ENCODE measurements at regions not wholly inside any gene's neighbourhood (a gene's known extent, or its start where the extent isn't known, plus 50 kb on each side); places are given as distances from the start of the nearest gene placed in this dataset.

DNA sequence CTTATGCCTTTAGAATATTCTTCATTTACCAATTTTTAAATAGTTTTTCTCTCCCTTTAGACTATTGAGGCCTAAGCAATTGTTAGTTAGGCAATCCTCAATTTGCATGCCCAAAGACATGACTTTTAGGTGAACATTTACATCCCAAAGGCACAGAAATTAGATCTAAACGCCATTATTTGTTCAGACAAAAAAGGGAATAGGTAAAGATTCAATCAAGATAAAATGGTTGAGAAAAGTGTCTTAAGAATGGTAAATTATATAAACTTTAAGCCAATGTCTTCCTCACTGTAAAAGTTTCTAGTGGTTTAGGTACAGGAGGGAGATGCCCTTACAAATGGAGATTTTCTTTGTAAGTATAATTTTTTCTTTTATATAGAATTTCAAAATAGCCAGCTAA, 50.2 kb upstream of the MME start:
- DNase-seq (ENCODE audit: low read depth, low spot score) = no peak

- DNase-seq (ENCODE audit: low read depth, low spot score) = peak; percentile 59
Observed at GRCh38 chr3:155026999-155027591, 53.0 kb upstream of the MME start.

DNA sequence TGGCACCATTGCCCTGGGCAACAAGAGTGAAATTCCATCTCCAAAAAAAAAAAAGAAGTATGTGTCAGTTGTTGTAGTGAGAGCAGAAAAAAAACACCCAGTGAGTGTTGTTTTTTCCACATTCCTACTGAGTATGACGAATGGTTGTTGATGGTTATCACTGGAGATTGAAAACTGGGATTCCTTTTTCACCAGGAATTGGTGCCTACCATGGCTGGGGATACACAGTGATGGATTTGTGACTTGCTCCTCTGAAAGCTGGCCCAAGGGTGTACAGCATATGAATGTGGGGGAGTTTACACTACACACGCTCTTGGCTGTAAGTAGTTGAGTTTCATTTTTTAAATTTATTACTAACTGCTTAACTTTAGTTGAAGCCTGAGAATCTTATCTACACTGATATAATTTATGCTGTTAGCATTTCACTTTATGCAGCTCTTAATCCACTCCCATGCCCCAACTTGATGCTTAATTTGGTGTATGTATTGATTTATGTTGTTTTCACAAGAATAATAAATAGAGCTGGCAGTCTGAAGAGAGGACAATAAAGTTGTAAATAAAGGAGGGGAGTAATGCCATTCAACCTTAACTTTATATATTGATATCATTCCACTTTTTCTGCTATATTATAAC, 56.0 kb upstream of the MME start:
- DNase-seq (ENCODE audit: low read depth, low spot score) = no peak

- no peak for DNase-seq (ENCODE audit: low read depth, low spot score)
Observed at GRCh38 chr3:155022896-155023295, 57.2 kb upstream of the MME start.

DNA sequence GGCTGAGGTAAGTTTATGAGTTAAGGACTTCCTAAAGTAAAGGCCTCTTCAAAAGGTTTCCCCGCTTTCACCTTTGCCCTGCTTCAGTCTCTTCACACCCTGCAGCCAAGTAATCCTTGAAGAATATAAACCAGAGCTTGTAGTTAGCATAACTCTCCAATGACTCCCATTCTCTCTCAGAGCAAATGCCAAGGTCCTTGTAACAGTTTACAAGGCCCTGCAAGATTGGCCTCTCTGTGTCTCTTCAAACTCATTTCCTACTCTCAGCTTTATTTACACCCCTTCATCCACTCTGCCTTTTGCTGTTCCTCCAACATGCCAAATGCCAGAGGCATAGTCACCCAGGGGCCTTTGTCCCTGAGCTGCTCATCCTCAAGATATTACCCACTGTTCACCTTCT, 60.5 kb upstream of the MME start:
- peak; percentile 65 for DNase-seq (ENCODE audit: low read depth, low spot score)

DNA sequence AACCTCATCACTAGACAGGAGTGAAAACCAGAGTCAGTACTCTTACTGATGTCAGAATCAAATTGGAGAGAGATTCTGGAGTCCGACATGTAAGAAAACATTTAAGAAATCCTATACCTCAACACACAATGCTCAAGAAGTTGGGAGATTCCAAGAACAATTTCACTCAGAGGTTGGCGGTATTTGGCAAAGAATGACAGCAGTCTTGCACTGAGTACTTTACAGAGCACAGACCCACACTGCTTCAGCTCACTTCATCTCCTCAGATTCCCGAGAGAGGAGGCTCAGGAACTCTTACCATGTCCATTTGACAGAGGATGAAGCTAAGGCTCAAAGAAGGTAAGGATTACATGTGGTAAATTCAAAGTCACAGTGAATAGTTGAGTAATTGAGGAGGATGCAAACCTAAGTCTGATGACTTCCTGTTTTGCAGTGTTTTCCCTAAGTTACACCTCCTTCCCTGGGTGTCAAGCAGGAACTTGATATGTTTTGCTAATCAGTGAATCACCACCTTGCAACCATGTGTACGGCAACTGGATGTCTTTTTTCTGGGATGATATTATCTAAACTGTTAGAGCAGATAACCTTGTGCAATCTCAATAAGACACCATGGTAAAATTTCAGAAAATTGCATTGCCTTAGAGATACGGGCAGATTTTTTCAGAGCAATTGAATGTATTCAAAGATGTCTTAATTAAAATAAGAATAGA, 61.3 kb upstream of the MME start:
- DNase-seq (ENCODE audit: low read depth, low spot score) = no peak

GRCh38 chr3:155015776-155016436, 64.2 kb upstream of the MME start:
- DNase-seq (ENCODE audit: low read depth, low spot score) = no peak

DNA sequence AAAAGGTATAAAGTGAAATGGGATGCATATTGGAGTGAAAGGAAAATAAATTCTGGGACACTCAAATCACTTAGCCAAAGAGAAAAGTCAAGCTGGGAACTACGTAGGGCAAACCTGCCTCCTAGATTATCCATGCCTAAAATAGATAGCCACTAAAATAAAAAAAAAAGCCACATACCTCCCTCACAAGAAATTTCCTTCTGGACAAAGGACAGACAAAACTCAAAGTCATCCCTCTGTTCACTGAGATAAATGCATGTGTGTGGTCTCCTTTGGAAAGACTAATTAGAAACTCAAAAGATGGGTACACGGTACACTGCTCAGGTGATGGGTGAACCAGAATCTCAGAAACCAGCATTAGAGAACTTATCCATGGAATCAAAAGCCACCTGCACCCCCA, 65.2 kb upstream of the MME start:
- no peak for DNase-seq (ENCODE audit: low read depth, low spot score)

DNA sequence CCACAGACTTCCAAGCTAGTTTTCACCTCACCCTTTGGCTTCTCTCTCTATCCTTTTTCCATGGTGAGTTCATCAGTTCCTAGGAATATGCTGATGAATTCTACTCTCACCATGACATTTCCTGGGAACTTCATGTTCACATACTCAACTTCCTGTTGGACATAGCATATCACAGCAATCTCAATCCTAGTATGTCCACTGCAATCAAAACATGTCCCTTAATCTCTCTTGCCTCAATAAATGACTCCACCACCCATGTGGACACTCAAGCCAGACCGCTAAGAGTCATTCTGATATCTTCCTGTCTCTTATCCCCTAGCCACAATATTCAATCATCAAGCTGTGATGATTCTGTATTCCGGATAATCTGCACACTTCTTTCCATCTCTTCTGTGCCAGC, 66.7 kb upstream of the MME start:
- no peak for DNase-seq (ENCODE audit: low read depth, low spot score)

GRCh38 chr3:155012584-155012983, 67.5 kb upstream of the MME start:
- no peak for DNase-seq (ENCODE audit: low read depth, low spot score)

DNA sequence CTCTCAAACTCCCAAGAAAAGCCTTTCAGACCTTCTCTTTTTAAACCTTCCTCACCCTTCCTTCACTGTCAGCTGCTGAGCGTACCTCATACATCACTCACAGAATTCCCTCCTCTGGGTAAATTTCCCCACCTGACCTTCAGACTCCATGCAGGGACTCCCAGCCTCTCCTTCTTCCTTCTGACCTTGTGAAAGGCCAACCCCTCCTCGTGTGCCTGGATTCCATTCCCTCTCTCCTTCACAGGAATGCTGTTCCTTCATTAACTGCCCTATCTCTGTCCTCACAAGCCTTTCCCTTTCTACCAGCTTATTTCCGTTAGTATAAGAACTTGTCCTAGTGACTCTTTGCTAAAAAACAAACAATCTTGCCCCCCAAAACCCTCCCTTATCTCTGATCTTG, 69.7 kb upstream of the MME start:
- no peak for DNase-seq (ENCODE audit: low read depth, low spot score)

GRCh38 chr3:155009217-155009616, 70.9 kb upstream of the MME start:
- DNase-seq (ENCODE audit: low read depth, low spot score) = no peak

DNA sequence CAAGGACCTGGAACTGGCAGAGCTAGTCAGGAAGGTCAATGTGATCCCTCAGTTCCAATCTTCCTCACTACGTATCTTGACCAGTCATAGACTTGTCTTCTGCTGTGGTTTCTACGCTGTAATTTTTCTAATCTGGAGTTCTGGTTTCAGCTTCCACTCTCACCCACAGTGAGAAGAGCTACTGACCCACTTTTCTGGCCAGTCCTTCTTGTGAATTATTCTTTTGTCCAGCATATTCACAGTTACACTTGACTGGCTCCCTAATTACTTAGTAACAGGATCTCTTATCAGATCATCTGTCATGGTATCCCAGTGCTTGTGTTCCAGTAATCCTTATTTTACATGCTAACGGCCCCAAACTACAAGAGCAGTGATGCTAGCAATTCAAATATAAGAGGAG, 72.4 kb upstream of the MME start:
- DNase-seq (ENCODE audit: low read depth, low spot score) = no peak

GRCh38 chr3:155001289-155002010, 78.7 kb upstream of the MME start:
- no peak for DNase-seq (ENCODE audit: low read depth, low spot score)

DNA sequence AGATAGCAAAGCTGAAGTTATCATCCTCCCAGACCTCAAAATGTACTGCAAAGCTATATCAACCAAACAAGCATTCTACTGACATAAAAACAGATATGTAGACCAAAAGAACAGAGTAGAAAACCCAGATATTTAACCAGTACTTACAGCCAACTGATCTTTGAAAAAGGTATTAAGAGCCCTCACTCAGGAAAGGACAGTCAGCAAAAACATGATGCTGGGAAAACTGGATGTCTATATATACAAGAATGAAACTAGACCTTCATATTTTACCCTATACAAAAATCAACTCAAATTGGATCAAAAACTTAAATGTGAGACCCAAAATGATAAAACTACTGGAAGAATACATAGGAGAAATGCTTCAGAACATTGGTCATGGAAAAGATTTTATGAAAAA, 87.5 kb upstream of the MME start:
- no peak for DNase-seq (ENCODE audit: low read depth, low spot score)

GRCh38 chr3:154990543-154990942, 89.6 kb upstream of the MME start:
- DNase-seq (ENCODE audit: low read depth, low spot score) = no peak

- DNase-seq (ENCODE audit: low read depth, low spot score) = peak; percentile 5
Observed at GRCh38 chr3:154987846-154988245, 92.3 kb upstream of the MME start.

- no peak for DNase-seq (ENCODE audit: low read depth, low spot score)
Observed at GRCh38 chr3:154981664-154982063, 98.5 kb upstream of the MME start.

DNA sequence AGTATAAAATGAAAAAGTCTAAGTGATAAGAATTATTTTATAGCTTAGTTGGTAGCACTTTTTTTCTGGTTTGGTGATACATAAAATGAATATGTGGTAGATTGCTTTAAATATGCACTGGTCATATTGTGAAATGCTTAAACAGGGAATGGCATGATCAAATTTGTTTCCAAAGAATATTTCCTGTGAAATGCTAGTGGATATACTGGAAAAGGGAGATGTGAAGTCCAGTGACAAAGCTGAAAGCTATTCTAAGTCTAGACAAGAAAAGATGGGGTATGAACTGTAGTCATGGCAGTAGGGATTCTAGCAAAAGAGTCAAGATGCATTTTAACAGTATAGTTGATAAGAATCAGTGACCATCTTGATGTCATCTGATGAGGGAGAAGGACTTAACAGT, 98.9 kb upstream of the MME start:
- DNase-seq (ENCODE audit: low read depth, low spot score) = no peak

GRCh38 chr3:154979331-154979730, 100.8 kb upstream of the MME start:
- DNase-seq (ENCODE audit: low read depth, low spot score) = no peak

GRCh38 chr3:154977666-154978065, 102.5 kb upstream of the MME start:
- no peak for DNase-seq (ENCODE audit: low read depth, low spot score)
